Liver (tissue), 3 donors: ENCODE measurements at regions not wholly inside any gene's neighbourhood (a gene's known extent, or its start where the extent isn't known, plus 50 kb on each side); places are given as distances from the start of the nearest gene placed in this dataset.
A peak's percentile ranks its signal among the peaks of the same experiment; 100 is the strongest.

Experiments
- CTCF ChIP-seq: fragments of 150-350 bp; IDR thresholded peaks from 2 replicates; pipeline ENCODE4 v1.5.1; 2017; ENCODE audit warnings: improper control_type of control experiment, low read depth, low read length; ENCODE audit not compliant: missing input control
- JUND ChIP-seq, 2 donors: IDR thresholded peaks; 2 replicates each; pipeline ENCODE4 v1.6.1; 2016; ENCODE audit warnings: antibody characterized with exemption in 2 of 2
- NR2F2 ChIP-seq: IDR thresholded peaks from 2 replicates; pipeline ENCODE4 v1.6.1; 2016; ENCODE audit warnings: antibody characterized with exemption
- TAF1 ChIP-seq: conservative IDR thresholded peaks from 2 replicates; pipeline ENCODE4 v1.6.1; 2016; ENCODE audit warnings: antibody characterized with exemption, mild to moderate bottlenecking
- YY1 ChIP-seq: IDR thresholded peaks from 2 replicates; pipeline ENCODE4 v1.6.1; 2016; ENCODE audit warnings: antibody characterized with exemption, mild to moderate bottlenecking
- donor health status: healthy.
- donor health status: healthy.

GRCh38 chr10:117860823-117861222 is 185.9 kb downstream of the RAB11FIP2 start:
- no peak for TF ChIP-seq NR2F2
- TF ChIP-seq CTCF: peak; percentile 11
- TF ChIP-seq YY1: no peak
- TF ChIP-seq TAF1: no peak
- TF ChIP-seq JUND (IDR thresholded peaks at IDR 0.05): no peak
